IMR-90 (cell line): ENCODE measurements at regions not wholly inside any gene's neighbourhood (a gene's known extent, or its start where the extent isn't known, plus 50 kb on each side); places are given as distances from the start of the nearest gene placed in this dataset.

Source experiments
- ATAC-seq: fragments of 200-7000 bp; cut with Tn5 transposase; 2 replicates; pipeline ENCODE4 v1.9.1; 2020; ENCODE audit warnings: low read depth, mild to moderate bottlenecking, moderate library complexity
- BruUV-seq: library from RNA; stranded (reverse); fragments of 400-500 nt; replicated peaks from 2 replicates; lab custom pipeline; 2021; lab: Mats Ljungman, UMichigan
- CTCF ChIA-PET: fragments of 300-600 bp; formaldehyde crosslinking; extraction: SDS; loops from one replicate; lab custom pipeline; 2021; ENCODE audit warnings: antibody characterized with exemption; lab: Yijun Ruan, JAX
- POLR2A ChIA-PET: fragments of 300-600 bp; sonication (Branson Sonifier 250); formaldehyde crosslinking; loops from one replicate; lab custom pipeline; 2022; ENCODE audit warnings: antibody characterized with exemption; ENCODE audit not compliant: unreplicated experiment; lab: Charles Lee
- DNase-seq: peaks from one replicate; pipeline ENCODE4 v3.0.0; 2013
- H2AFZ ChIP-seq: replicated peaks from 2 replicates; pipeline ENCODE3; 2013; ENCODE audit warnings: low read length, mild to moderate bottlenecking; ENCODE audit not compliant: poor library complexity
- H2AK5ac ChIP-seq: 2 replicates; pipeline ENCODE4 v1.6.1; 2013; ENCODE audit warnings: low read depth, low read length, inconsistent platforms
- H2AK9ac ChIP-seq: replicated peaks from 2 replicates; pipeline ENCODE3; 2013; ENCODE audit warnings: mild to moderate bottlenecking, low read depth, low read length, moderate library complexity; ENCODE audit not compliant: poor library complexity
- H2BK120ac ChIP-seq: 2 replicates; pipeline ENCODE4 v1.6.1; 2013; ENCODE audit warnings: low read depth, low read length, inconsistent platforms
- H2BK15ac ChIP-seq: 3 replicates; pipeline ENCODE4 v1.6.1; 2013; ENCODE audit warnings: low read depth, low read length, inconsistent platforms
- H2BK20ac ChIP-seq: 2 replicates; pipeline ENCODE4 v1.6.1; 2013; ENCODE audit warnings: low read depth, mild to moderate bottlenecking, inconsistent platforms, low read length, moderate library complexity
- H2BK5ac ChIP-seq: 2 replicates; pipeline ENCODE4 v1.6.1; 2013; ENCODE audit warnings: mild to moderate bottlenecking, low read depth, low read length, inconsistent platforms; ENCODE audit not compliant: poor library complexity, severe bottlenecking
- H3K14ac ChIP-seq: replicated peaks from 2 replicates; pipeline ENCODE4 v1.6.1; 2013; ENCODE audit warnings: low read depth, low read length, inconsistent platforms
- H3K18ac ChIP-seq: 2 replicates; pipeline ENCODE4 v1.6.1; 2013; ENCODE audit warnings: low read depth, low read length, control low read depth
- H3K23ac ChIP-seq: 2 replicates; pipeline ENCODE4 v1.6.1; 2013; ENCODE audit warnings: low read depth, low read length, inconsistent platforms
- H3K27ac ChIP-seq: 2 replicates; pipeline ENCODE4 v1.5.1; 2013; ENCODE audit warnings: mild to moderate bottlenecking, control low read depth, low read length; ENCODE audit not compliant: insufficient read depth
- H3K27me3 ChIP-seq: 2 replicates; pipeline ENCODE4 v1.6.1; 2013; ENCODE audit warnings: low read length; ENCODE audit not compliant: control insufficient read depth, insufficient read depth
- H3K36me3 ChIP-seq: 2 replicates; pipeline ENCODE4 v1.6.1; 2013; ENCODE audit warnings: low read length, mixed read lengths; ENCODE audit not compliant: control insufficient read depth, insufficient read depth
- H3K4ac ChIP-seq: 2 replicates; pipeline ENCODE4 v1.6.1; 2013; ENCODE audit warnings: low read depth, low read length, inconsistent platforms
- H3K4me1 ChIP-seq: 2 replicates; pipeline ENCODE4 v1.6.1; 2013; ENCODE audit warnings: low read length, mixed read lengths; ENCODE audit not compliant: control insufficient read depth, insufficient read depth
- H3K4me2 ChIP-seq: 2 replicates; pipeline ENCODE4 v1.6.1; 2013; ENCODE audit warnings: low read depth, mild to moderate bottlenecking, control low read depth, low read length, moderate library complexity
- H3K4me3 ChIP-seq: 2 replicates; pipeline ENCODE4 v1.5.1; 2013; ENCODE audit warnings: low read depth, mild to moderate bottlenecking, control low read depth, low read length, moderate library complexity; ENCODE audit not compliant: insufficient read depth
- H3K56ac ChIP-seq: 2 replicates; pipeline ENCODE4 v1.6.1; 2013; ENCODE audit warnings: low read length, inconsistent platforms; ENCODE audit not compliant: insufficient read depth; ENCODE audit errors: extremely low read depth
- H3K79me1 ChIP-seq, 2 experiments: 2 replicates each; pipeline ENCODE4 v1.6.1; 2013; ENCODE audit warnings: low read length in 2 of 2, inconsistent platforms in 1 of 2, low read depth in 1 of 2
- H3K9ac ChIP-seq: 2 replicates; pipeline ENCODE4 v1.6.1; 2013; ENCODE audit warnings: low read depth, low read length, control low read depth
- H3K9me1 ChIP-seq: 2 replicates; pipeline ENCODE4 v1.6.1; 2013; ENCODE audit warnings: low read length, inconsistent platforms; ENCODE audit not compliant: insufficient read depth
- H3K9me3 ChIP-seq: 2 replicates; pipeline ENCODE4 v1.6.1; 2013; ENCODE audit warnings: low read length; ENCODE audit not compliant: control insufficient read depth, insufficient read depth
- H4K20me1 ChIP-seq: 2 replicates; pipeline ENCODE4 v1.6.1; 2013; ENCODE audit warnings: low read length, inconsistent platforms; ENCODE audit not compliant: insufficient read depth
- H4K5ac ChIP-seq: 2 replicates; pipeline ENCODE4 v1.6.1; 2013; ENCODE audit warnings: mild to moderate bottlenecking, low read depth, low read length, control low read depth
- H4K8ac ChIP-seq, 2 experiments: 2 replicates each; pipeline ENCODE4 v1.6.1; 2013; ENCODE audit warnings: low read depth in 2 of 2, low read length in 2 of 2, control low read depth in 1 of 2, inconsistent platforms in 1 of 2
- H4K91ac ChIP-seq: 2 replicates; pipeline ENCODE4 v1.6.1; 2013; ENCODE audit warnings: low read depth, low read length, inconsistent platforms; ENCODE audit not compliant: insufficient read depth
- BHLHE40 ChIP-seq: fragments of 150-350 bp; IDR thresholded peaks from 2 replicates; pipeline ENCODE4 v1.6.1; 2016; ENCODE audit warnings: mild to moderate bottlenecking, low read depth, low read length
- CEBPB ChIP-seq: IDR thresholded peaks from 2 replicates; pipeline ENCODE4 v1.6.1; 2012; ENCODE audit warnings: low read depth, low read length, improper control_type of control experiment
- CHD1 ChIP-seq: IDR thresholded peaks from 2 replicates; pipeline ENCODE4 v1.6.1; 2012; ENCODE audit warnings: low read depth, low read length, improper control_type of control experiment
- ELK1 ChIP-seq: fragments of 150-350 bp; IDR thresholded peaks from 2 replicates; pipeline ENCODE4 v1.6.1; 2016; ENCODE audit warnings: low read depth, mild to moderate bottlenecking, low read length, moderate library complexity, borderline replicate concordance
- MAFK ChIP-seq: IDR thresholded peaks from 2 replicates; pipeline ENCODE4 v1.6.1; 2012; ENCODE audit warnings: low read depth, low read length, improper control_type of control experiment
- MXI1 ChIP-seq: IDR thresholded peaks from 2 replicates; pipeline ENCODE4 v1.6.1; 2012; ENCODE audit warnings: low read depth, mild to moderate bottlenecking, low read length, moderate library complexity, borderline replicate concordance
- NFE2L2 ChIP-seq: fragments of 150-350 bp; IDR thresholded peaks from 2 replicates; pipeline ENCODE4 v1.6.1; 2016; ENCODE audit warnings: low read depth, mild to moderate bottlenecking, low read length
- POLR2A ChIP-seq: IDR thresholded peaks from 2 replicates; pipeline ENCODE4 v1.6.1; 2012; ENCODE audit warnings: mild to moderate bottlenecking, low read depth, low read length
- RCOR1 ChIP-seq: IDR thresholded peaks from 2 replicates; pipeline ENCODE4 v1.6.1; 2012; ENCODE audit warnings: mild to moderate bottlenecking, low read length, improper control_type of control experiment; ENCODE audit not compliant: insufficient replicate concordance
- RFX5 ChIP-seq: IDR thresholded peaks from 2 replicates; pipeline ENCODE4 v1.8.0; 2012; ENCODE audit warnings: low read depth, mild to moderate bottlenecking, low read length, moderate library complexity
- WGBS, 2 experiments: methylation state at CpG; one replicate each; pipeline versions ENCODE4 v1.1.5 to v1.1.7; 2013; ENCODE audit warnings: missing lambda C conversion rate in 2 of 2; ENCODE audit not compliant: insufficient read length in 1 of 2; ENCODE audit errors: extremely low coverage in 2 of 2; 5-methylcytosine and 5-hydroxymethylcytosine counted together
- dilution Hi-C: fragments of 300-500 bp; cut with HindIII; formaldehyde crosslinking; loops from one replicate; pipeline ENCODE4 v1.14.3; 2018; ENCODE audit warnings: low sequenced_read_pairs; ENCODE audit not compliant: unreplicated experiment
- in situ Hi-C: fragments of 300-500 bp; cut with MboI; formaldehyde crosslinking; loops from 3 replicates; pipeline ENCODE4 v1.14.3; 2019; ENCODE audit warnings: low sequenced_read_pairs, inconsistent platforms, mixed read lengths
- intact Hi-C: fragments of 100-400 bp; cut with micrococcal nuclease; formaldehyde crosslinking; loops from 2 replicates; pipeline ENCODE4 v1.10.0; 2022

GRCh38 chr6:169365567-169366257, 112.1 kb upstream of the THBS2 start:
- Histone ChIP-seq H2BK120ac (no peak overlapping the region), H3K9me1 (no peaks in the 10 kb centered on the region), H4K5ac (no peak overlapping the region), H3K18ac (no peak overlapping the region), H2AK5ac (no peak overlapping the region), H3K4me1 (peaks cover 1% of the 10 kb centered on the region; the same call in 1 of the 2 replicates), H2BK20ac (no peak overlapping the region), H3K4ac (no peak overlapping the region), H4K8ac (no peak overlapping the region), H2AFZ (peak overlapping the region; percentile 33), H2AK9ac (no peak overlapping the region), H2BK15ac (no peak overlapping the region), H3K4me3 (no peak overlapping the region), H3K79me1 (no peaks in the 10 kb centered on the region), H3K27me3 (no peaks in the 10 kb centered on the region), H3K9me3 (no peaks in the 10 kb centered on the region; the same call in 1 of the 2 replicates), H3K27ac (no peak overlapping the region), H3K36me3 (no peaks in the 10 kb centered on the region), H4K20me1 (no peaks in the 10 kb centered on the region), H4K91ac (no peak overlapping the region), H3K9ac (no peak overlapping the region), H3K23ac (no peak overlapping the region), H3K4me2 (no peak overlapping the region), H3K14ac (no peak overlapping the region), H2BK5ac (no peak overlapping the region), H3K56ac (no peak overlapping the region)
- no peak for DNase-seq
- CTCF ChIA-PET = no interaction called here
- in situ Hi-C loops (no loop called here), intact Hi-C loops (no loop called here), dilution Hi-C loops (no loop called here)
- BruUV-seq = no TSS peak
- ATAC-seq = no peak
- POLR2A ChIA-PET = no interaction called here
- 93% methylated on average over 7 of the region's 13 CpGs; no CpG with 5 or more reads in 1 of the 2 experiments for WGBS, 2 experiments
- TF ChIP-seq ELK1 (no peak), RCOR1 (no peak), CEBPB (no peak), POLR2A (no peak), MXI1 (no peak), MAFK (no peak), BHLHE40 (no peak), CHD1 (no peak), NFE2L2 (no peak), RFX5 (no peak)
